ENCODE measurements at regions not wholly inside any gene's neighbourhood (a gene's known extent, or its start where the extent isn't known, plus 50 kb on each side); places are given as distances from the start of the nearest gene placed in this dataset.

DNA sequence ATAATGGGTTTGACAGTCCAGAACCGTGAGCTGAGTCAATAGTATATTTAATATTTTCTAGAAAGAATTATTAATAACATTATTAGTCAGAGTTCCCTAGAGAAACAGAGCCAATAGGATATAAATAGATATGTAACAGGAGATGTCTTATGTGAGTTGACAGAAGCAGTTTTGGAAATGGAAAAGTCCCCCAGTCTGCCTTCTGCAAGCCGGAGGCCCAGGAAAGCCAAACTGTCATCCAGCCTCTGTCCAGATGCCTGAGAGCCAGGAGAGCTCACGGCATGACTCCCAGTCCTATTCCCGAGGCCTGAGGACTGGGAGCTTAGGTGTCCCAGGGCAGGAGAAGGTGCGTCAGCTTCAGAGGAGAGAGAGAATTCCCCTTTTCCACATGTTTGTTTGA is 286.4 kb upstream of the ADARB2 start:
- TF ChIP-seq, protein P1, sequence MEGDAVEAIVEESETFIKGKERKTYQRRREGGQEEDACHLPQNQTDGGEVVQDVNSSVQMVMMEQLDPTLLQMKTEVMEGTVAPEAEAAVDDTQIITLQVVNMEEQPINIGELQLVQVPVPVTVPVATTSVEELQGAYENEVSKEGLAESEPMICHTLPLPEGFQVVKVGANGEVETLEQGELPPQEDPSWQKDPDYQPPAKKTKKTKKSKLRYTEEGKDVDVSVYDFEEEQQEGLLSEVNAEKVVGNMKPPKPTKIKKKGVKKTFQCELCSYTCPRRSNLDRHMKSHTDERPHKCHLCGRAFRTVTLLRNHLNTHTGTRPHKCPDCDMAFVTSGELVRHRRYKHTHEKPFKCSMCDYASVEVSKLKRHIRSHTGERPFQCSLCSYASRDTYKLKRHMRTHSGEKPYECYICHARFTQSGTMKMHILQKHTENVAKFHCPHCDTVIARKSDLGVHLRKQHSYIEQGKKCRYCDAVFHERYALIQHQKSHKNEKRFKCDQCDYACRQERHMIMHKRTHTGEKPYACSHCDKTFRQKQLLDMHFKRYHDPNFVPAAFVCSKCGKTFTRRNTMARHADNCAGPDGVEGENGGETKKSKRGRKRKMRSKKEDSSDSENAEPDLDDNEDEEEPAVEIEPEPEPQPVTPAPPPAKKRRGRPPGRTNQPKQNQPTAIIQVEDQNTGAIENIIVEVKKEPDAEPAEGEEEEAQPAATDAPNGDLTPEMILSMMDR (IDR thresholded peaks at IDR 0.05), result no peak
- TF ChIP-seq POLR2A (IDR thresholded peaks at IDR 0.05), result no peak
